AG04449 (cell line): ENCODE measurements at regions not wholly inside any gene's neighbourhood (a gene's known extent, or its start where the extent isn't known, plus 50 kb on each side); places are given as distances from the start of the nearest gene placed in this dataset.

Source experiments
- CTCF ChIA-PET: fragments of 350-600 bp; formaldehyde crosslinking; extraction: SDS; loops from one replicate; lab custom pipeline; 2021; ENCODE audit warnings: antibody characterized with exemption; lab: Yijun Ruan, JAX
- POLR2A ChIA-PET: fragments of 400-600, 350-600 bp; formaldehyde crosslinking; extraction: SDS; loops from one replicate; lab custom pipeline; 2020; ENCODE audit warnings: antibody characterized with exemption, inconsistent platforms; lab: Yijun Ruan, JAX
- DNase-seq: peaks from one replicate; pipeline ENCODE4 v3.0.0-alpha.2; 2010; ENCODE audit warnings: low read depth, low spot score
- H3K4me3 ChIP-seq: 2 replicates; pipeline ENCODE4 v1.5.1; 2011; ENCODE audit warnings: low read depth, mild to moderate bottlenecking, control low read depth, low read length
- TF ChIP-seq, protein P1 (sequence below): IDR thresholded peaks from one replicate; pipeline ENCODE4 v1.5.1; 2011; ENCODE audit warnings: mild to moderate bottlenecking, moderate library complexity, low read length, control low read depth, inconsistent platforms; ENCODE audit not compliant: insufficient read depth; ENCODE audit errors: missing control alignments

GRCh38 chr10:58937423-58937822 is 239.0 kb upstream of the PHYHIPL start:
- POLR2A ChIA-PET: no interaction called here
- no peak overlapping the region for H3K4me3 ChIP-seq
- CTCF ChIA-PET: interaction anchor here (3.4 kb wide), 1 partner anchor 14 kb away, joined by 21 read pairs; no protein-coding TSS in a partner anchor
- DNase-seq: no peak
- TF ChIP-seq, protein P1, sequence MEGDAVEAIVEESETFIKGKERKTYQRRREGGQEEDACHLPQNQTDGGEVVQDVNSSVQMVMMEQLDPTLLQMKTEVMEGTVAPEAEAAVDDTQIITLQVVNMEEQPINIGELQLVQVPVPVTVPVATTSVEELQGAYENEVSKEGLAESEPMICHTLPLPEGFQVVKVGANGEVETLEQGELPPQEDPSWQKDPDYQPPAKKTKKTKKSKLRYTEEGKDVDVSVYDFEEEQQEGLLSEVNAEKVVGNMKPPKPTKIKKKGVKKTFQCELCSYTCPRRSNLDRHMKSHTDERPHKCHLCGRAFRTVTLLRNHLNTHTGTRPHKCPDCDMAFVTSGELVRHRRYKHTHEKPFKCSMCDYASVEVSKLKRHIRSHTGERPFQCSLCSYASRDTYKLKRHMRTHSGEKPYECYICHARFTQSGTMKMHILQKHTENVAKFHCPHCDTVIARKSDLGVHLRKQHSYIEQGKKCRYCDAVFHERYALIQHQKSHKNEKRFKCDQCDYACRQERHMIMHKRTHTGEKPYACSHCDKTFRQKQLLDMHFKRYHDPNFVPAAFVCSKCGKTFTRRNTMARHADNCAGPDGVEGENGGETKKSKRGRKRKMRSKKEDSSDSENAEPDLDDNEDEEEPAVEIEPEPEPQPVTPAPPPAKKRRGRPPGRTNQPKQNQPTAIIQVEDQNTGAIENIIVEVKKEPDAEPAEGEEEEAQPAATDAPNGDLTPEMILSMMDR: no peak

DNA sequence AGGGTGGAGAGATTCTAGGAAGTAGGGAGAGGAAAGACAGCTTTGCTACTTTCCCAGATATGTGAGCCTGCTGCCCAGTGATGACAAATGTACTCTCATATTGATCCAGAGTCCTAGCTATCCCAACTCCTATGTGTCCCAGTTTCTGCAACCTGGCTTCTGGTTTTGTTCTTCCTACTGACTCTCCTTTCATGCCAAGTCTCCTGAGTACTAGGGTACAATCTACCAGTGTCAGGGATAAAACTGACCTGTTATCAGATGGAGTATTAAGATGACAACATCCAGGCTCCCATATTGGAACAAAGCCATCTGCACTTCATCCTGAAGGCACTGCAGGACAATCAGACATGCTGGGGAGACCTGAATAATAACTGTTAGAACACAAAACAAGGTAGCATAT is 233.7 kb upstream of the PHYHIPL start:
- CTCF ChIA-PET: interaction anchor here (1.4 kb wide), 2 partner anchors 9 to 167 kb away, joined by 3 to 8 read pairs; no protein-coding TSS in a partner anchor
- POLR2A ChIA-PET: no interaction called here
- DNase-seq: no peak
- TF ChIP-seq, protein P1: no peak
- no peak overlapping the region for H3K4me3 ChIP-seq

DNA sequence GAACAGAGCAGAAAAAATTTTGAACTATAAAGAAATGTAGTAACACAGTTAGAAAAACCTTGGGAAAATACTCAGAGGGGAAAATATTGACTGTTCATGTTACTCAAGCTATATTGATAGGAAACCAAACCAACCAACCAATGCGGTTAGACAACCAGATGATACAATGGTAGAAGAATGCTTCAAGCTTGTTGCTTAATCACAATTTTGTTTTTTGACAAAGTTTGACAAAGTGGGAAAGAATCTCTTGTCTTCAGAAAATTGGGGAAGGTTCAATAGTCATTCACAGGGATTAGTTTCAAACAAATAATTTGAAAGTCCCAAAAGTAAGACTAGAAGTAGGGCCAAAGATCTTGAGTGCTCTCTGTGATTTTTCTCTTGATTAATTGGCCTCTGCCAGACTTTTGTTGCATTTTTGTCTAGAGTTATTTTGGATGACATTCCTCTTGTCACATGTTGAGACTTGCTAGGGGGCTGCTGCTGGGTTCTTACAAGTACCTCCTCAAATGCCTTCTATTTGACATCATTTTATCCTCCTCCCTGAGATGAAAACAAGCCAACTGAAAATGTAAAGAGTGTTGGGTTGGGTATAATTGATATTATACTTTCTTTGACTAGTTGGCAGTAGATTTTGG is 233.1 kb upstream of the PHYHIPL start:
- ChIA-PET CTCF (interaction anchor here (1.4 kb wide), 2 partner anchors 9 to 168 kb away, joined by 3 to 8 read pairs; no protein-coding TSS in a partner anchor), POLR2A (no interaction called here)
- no peak overlapping the region for H3K4me3 ChIP-seq
- no peak for DNase-seq
- TF ChIP-seq, protein P1: no peak

DNA sequence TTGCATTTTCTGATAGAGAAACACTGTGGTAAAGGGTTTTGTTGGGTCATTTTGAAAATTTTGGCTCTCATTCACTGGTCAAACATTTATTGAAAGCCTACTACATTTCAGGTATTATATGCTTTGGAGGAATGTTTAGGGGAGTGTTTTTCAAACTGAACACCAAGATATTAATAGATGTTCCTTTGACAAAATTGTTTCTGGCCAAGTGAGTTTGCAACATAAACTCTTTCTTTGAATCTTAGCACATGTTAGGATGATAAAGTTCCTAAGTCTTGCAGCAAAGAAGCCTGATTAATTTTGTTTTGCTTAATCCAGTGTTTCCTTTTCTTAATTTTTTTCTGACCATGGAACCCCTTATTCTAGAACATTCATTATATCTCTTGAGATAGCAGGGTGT is 232.5 kb upstream of the PHYHIPL start:
- TF ChIP-seq, protein P1: no peak
- CTCF ChIA-PET: interaction anchor here (0.9 kb wide), 1 partner anchor 239 kb away, joined by 3 read pairs; no protein-coding TSS in a partner anchor
- POLR2A ChIA-PET: no interaction called here
- no peak for DNase-seq
- no peak overlapping the region for H3K4me3 ChIP-seq

- H3K4me3 ChIP-seq: no peak overlapping the region
- DNase-seq: no peak
- POLR2A ChIA-PET: no interaction called here
- TF ChIP-seq, protein P1: no peak
- CTCF ChIA-PET: interaction anchor here (0.8 to 1.7 kb wide), 2 partner anchors 166 to 632 kb away, joined by 3 to 7 read pairs; no protein-coding TSS in a partner anchor
These were observed 228.1 kb upstream of the PHYHIPL start for GRCh38 chr10:58948303-58948702.

DNA sequence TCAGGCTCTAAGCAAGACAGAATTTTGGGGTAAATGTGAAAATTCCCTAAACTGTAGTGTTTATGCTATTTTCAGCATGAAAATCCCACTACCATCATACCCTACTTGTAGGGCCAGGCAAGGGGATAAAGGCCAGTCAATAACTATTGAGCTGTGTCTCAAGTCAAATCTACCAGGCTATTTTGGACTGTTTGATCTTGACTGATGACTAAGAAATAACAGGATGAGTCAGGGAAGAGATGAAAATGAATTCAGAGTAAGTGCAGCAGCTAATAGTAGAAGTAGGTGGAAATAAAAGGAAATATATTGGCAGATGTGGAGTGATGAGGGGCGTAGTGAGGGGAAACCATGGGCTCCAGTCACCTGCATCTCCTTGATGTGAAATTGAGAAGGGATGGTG is 225.8 kb upstream of the PHYHIPL start:
- TF ChIP-seq, protein P1: no peak
- CTCF ChIA-PET: interaction anchor here (2.0 to 3.2 kb wide), 4 partner anchors 169 to 672 kb away, joined by 10 to 17 read pairs (median 12); no protein-coding TSS in a partner anchor
- no peak for DNase-seq
- no peak overlapping the region for H3K4me3 ChIP-seq
- POLR2A ChIA-PET: no interaction called here
